ENCODE measurements at regions not wholly inside any gene's neighbourhood (a gene's known extent, or its start where the extent isn't known, plus 50 kb on each side); places are given as distances from the start of the nearest gene placed in this dataset.

- Histone ChIP-seq H3K36me3 (ENCODE audit: insufficient read depth, low read length) (no peaks in the 10 kb centered on the region), H3F3A (ENCODE audit: insufficient read depth, low read length, poor library complexity, severe bottlenecking) (no peaks in the 10 kb centered on the region), H2AFZ (ENCODE audit: low read depth, low read length) (no peak overlapping the region), H3K9me2 (ENCODE audit: insufficient read depth, low read length) (no peaks in the 10 kb centered on the region), H3K27me3 (ENCODE audit: insufficient read depth, low read depth, low read length) (no peaks in the 10 kb centered on the region), H4K20me1 (ENCODE audit: insufficient read depth) (no peaks in the 10 kb centered on the region), H3K9ac (ENCODE audit: low read length) (no peak overlapping the region), H3K4me2 (ENCODE audit: low read length) (no peak overlapping the region), H3K4me3 (ENCODE audit: low read length) (no peak overlapping the region), H3K27ac (ENCODE audit: low read length) (no peak overlapping the region), H3K79me2 (replicated peaks; ENCODE audit: insufficient read depth, low read length) (no peaks in the 10 kb centered on the region), H3K9me3 (ENCODE audit: low read length) (no peaks in the 10 kb centered on the region)
- TF ChIP-seq MXI1 (conservative IDR thresholded peaks at IDR 0.05; ENCODE audit: poor library complexity, severe bottlenecking) (no peak), POLR2AphosphoS5 (IDR thresholded peaks at IDR 0.05) (no peak), REST (IDR thresholded peaks at IDR 0.05; ENCODE audit: borderline replicate concordance) (no peak), SMC3 (conservative IDR thresholded peaks at IDR 0.05; ENCODE audit: poor library complexity) (no peak), EZH2 (IDR thresholded peaks at IDR 0.05; ENCODE audit: borderline replicate concordance, insufficient read depth, low read length, poor library complexity, severe bottlenecking) (no peak), TAF1 (IDR thresholded peaks at IDR 0.05; ENCODE audit: low read depth) (no peak), RAD21 (conservative IDR thresholded peaks at IDR 0.05) (no peak), CTCF (IDR thresholded peaks at IDR 0.05; ENCODE audit: poor library complexity, severe bottlenecking) (no peak), EP300 (conservative IDR thresholded peaks at IDR 0.05; ENCODE audit: poor library complexity, severe bottlenecking) (no peak)
Measured at GRCh38 chrX:7205037-7205577, 57.2 kb upstream of the PUDP start.

DNA sequence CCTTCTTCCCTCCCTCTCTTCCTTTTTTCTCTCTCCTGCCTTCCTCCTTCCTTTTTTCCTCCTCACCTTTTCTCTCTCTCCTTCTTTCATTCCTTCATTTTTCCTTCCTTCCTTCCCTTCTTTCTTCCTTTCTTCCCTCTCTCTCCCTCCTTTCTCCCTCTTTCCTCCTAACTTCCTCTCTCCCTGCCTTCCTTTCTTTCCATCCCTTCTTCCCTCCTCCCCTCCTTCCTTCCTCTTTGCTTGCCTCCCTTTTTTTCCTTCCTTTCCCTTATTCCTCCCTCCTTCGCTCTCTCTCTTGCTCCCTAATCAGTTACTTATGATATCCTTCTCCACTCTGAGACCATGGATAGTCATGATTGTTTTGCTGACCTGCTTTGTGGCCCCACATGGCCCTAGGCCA lies 56.7 kb upstream of the PUDP start:
- H3K9me3 ChIP-seq (ENCODE audit: low read length): no peaks in the 10 kb centered on the region
- H3K36me3 ChIP-seq (ENCODE audit: insufficient read depth, low read length): no peaks in the 10 kb centered on the region
- no peaks in the 10 kb centered on the region for H3K27me3 ChIP-seq (ENCODE audit: insufficient read depth, low read depth, low read length)
- no peak overlapping the region for H2AFZ ChIP-seq (ENCODE audit: low read depth, low read length)
- TF ChIP-seq MXI1 (conservative IDR thresholded peaks at IDR 0.05; ENCODE audit: poor library complexity, severe bottlenecking) (no peak), EP300 (conservative IDR thresholded peaks at IDR 0.05; ENCODE audit: poor library complexity, severe bottlenecking) (no peak), REST (IDR thresholded peaks at IDR 0.05; ENCODE audit: borderline replicate concordance) (no peak), EZH2 (IDR thresholded peaks at IDR 0.05; ENCODE audit: borderline replicate concordance, insufficient read depth, low read length, poor library complexity, severe bottlenecking) (no peak), SMC3 (conservative IDR thresholded peaks at IDR 0.05; ENCODE audit: poor library complexity) (no peak), POLR2AphosphoS5 (IDR thresholded peaks at IDR 0.05) (no peak), RAD21 (conservative IDR thresholded peaks at IDR 0.05) (no peak)
- H3K27ac ChIP-seq (ENCODE audit: low read length): no peak overlapping the region
- no peaks in the 10 kb centered on the region for H3K79me2 ChIP-seq (replicated peaks; ENCODE audit: insufficient read depth, low read length)
- no peaks in the 10 kb centered on the region for H3K9me2 ChIP-seq (ENCODE audit: insufficient read depth, low read length)
- no peaks in the 10 kb centered on the region for H3F3A ChIP-seq (ENCODE audit: insufficient read depth, low read length, poor library complexity, severe bottlenecking)
- H4K20me1 ChIP-seq (ENCODE audit: insufficient read depth): no peaks in the 10 kb centered on the region
- no peak overlapping the region for H3K9ac ChIP-seq (ENCODE audit: low read length)
- no peak overlapping the region for H3K4me2 ChIP-seq (ENCODE audit: low read length)
- no peak overlapping the region for H3K4me3 ChIP-seq (ENCODE audit: low read length)

Measured in neural cell (in vitro differentiated cells).